GM23248 (cell line): ENCODE measurements at regions not wholly inside any gene's neighbourhood (a gene's known extent, or its start where the extent isn't known, plus 50 kb on each side); places are given as distances from the start of the nearest gene placed in this dataset.

ENCODE experiments used
- EZH2 ChIP-seq: fragments of 200-600 bp; sonication (generic); IDR thresholded peaks from 2 replicates; pipeline ENCODE4 v1.6.1; 2018; ENCODE audit warnings: antibody characterized with exemption, mild to moderate bottlenecking; ENCODE audit not compliant: insufficient read depth, poor library complexity, severe bottlenecking
- EZH2phosphoT487 ChIP-seq: fragments of 200-600 bp; sonication (generic); IDR thresholded peaks from 2 replicates; pipeline ENCODE4 v1.6.1; 2018; ENCODE audit warnings: antibody characterized with exemption, moderate library complexity, mild to moderate bottlenecking, low read depth; ENCODE audit not compliant: insufficient read depth

- TF ChIP-seq EZH2phosphoT487 (no peak), EZH2 (no peak)
Measured at GRCh38 chrX:79444694-79445210, 77.6 kb upstream of the ITM2A start.
